Gastrocnemius medialis (tissue), 4 donors: ENCODE measurements at regions not wholly inside any gene's neighbourhood (a gene's known extent, or its start where the extent isn't known, plus 50 kb on each side); places are given as distances from the start of the nearest gene placed in this dataset.

Experiments used
- ATAC-seq, 2 donors: fragments of 150-250 bp; one replicate each; pipeline ENCODE4 v1.9.1; 2016
- DNase-seq, 2 donors: peaks; one replicate each; pipeline ENCODE4 v3.0.0-alpha.2; 2019
- H3K27ac ChIP-seq, 4 donors: fragments of 200-600 bp; sonication (generic); 1 replicate in 1 of 4; 2 replicates in 3 of 4; pipeline ENCODE4 v1.5.1; 2016 to 2018; ENCODE audit warnings: mild to moderate bottlenecking in 2 of 4, moderate library complexity in 1 of 4
- H3K27me3 ChIP-seq, 3 donors: fragments of 200-600 bp; sonication (generic) in 2 of 3; 1 replicate in 1 of 3; 2 replicates in 2 of 3; pipeline versions ENCODE4 v1.5.1 to v1.6.0; 2016 to 2019; ENCODE audit warnings: mild to moderate bottlenecking in 1 of 3, moderate library complexity in 1 of 3
- H3K36me3 ChIP-seq, 2 donors: fragments of 200-600 bp; sonication (generic) in 1 of 2; one replicate each; pipeline ENCODE4 v1.5.1; 2017 to 2018
- H3K4me1 ChIP-seq, 2 donors: fragments of 200-600 bp; sonication (generic) in 1 of 2; one replicate each; pipeline ENCODE4 v1.5.1; 2016 to 2017; ENCODE audit warnings: mild to moderate bottlenecking in 2 of 2
- H3K4me3 ChIP-seq, 4 donors: fragments of 200-600 bp; sonication (generic) in 3 of 4; 1 replicate in 1 of 4; 2 replicates in 3 of 4; pipeline ENCODE4 v1.5.1; 2016 to 2019; ENCODE audit warnings: mild to moderate bottlenecking in 2 of 4
- H3K9me3 ChIP-seq, 3 donors: fragments of 200-600 bp; sonication (generic) in 2 of 3; 1 replicate in 1 of 3; 2 replicates in 2 of 3; pipeline ENCODE4 v1.5.1; 2016 to 2019
- POLR2A ChIP-seq, 2 donors: fragments of 450-650 bp; IDR thresholded peaks; one replicate each; pipeline ENCODE4 v1.6.1; 2017; ENCODE audit warnings: antibody characterized with exemption in 2 of 2, mild to moderate bottlenecking in 2 of 2, moderate library complexity in 2 of 2
- in situ Hi-C, 4 donors: fragments of 200-750 bp; cut with MboI; loops; one replicate each; pipeline versions ENCODE4 v1.15.0 to v1.8.0; 2017; ENCODE audit warnings: low sequenced_read_pairs in 4 of 4
- intact Hi-C: fragments of 100-400 bp; cut with DNase I; formaldehyde crosslinking; loops from one replicate; pipeline ENCODE4 v1.15.1; 2023; ENCODE audit warnings: low total_unique reads
- TF ChIP-seq, protein P1 (sequence below), 5 experiments: fragments of 450-650 bp in 3 of 5; fragments of 200-600 bp in 2 of 5; sonication (generic) in 2 of 5; IDR thresholded peaks in 4 of 5; conservative IDR thresholded peaks in 1 of 5; 1 replicate in 4 of 5; 2 replicates in 1 of 5; pipeline ENCODE4 v1.5.1; 2016 to 2019; ENCODE audit warnings: antibody characterized with exemption in 5 of 5, mild to moderate bottlenecking in 3 of 5, moderate library complexity in 3 of 5

DNA sequence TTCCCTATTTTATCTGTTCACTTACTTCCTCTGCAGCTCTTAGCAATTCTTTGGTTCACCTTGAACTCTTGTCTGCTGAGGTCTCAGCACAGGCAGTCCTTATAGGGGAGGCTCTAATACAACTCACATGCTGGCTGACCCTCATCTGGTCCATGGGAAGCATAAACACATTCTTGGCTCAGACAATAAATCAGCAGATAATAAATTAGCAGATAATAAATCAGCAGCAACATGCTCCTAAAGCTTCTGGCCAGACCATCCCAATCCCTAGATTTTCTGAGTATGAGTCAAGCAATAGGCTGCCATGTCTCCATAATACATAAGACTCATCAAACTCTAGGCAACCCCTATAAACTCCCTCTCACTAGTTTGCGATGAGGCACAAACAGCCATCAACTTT, 208.6 kb upstream of the STEAP4 start:
- Histone ChIP-seq H3K36me3 (no peaks in the 10 kb centered on the region), H3K9me3 (no peaks in the 10 kb centered on the region), H3K4me1 (no peaks in the 10 kb centered on the region), H3K27me3 (no peaks in the 10 kb centered on the region), H3K27ac (no peak overlapping the region), H3K4me3 (no peak overlapping the region)
- TF ChIP-seq POLR2A (IDR thresholded peaks at IDR 0.05) = no peak
- TF ChIP-seq, protein P1, sequence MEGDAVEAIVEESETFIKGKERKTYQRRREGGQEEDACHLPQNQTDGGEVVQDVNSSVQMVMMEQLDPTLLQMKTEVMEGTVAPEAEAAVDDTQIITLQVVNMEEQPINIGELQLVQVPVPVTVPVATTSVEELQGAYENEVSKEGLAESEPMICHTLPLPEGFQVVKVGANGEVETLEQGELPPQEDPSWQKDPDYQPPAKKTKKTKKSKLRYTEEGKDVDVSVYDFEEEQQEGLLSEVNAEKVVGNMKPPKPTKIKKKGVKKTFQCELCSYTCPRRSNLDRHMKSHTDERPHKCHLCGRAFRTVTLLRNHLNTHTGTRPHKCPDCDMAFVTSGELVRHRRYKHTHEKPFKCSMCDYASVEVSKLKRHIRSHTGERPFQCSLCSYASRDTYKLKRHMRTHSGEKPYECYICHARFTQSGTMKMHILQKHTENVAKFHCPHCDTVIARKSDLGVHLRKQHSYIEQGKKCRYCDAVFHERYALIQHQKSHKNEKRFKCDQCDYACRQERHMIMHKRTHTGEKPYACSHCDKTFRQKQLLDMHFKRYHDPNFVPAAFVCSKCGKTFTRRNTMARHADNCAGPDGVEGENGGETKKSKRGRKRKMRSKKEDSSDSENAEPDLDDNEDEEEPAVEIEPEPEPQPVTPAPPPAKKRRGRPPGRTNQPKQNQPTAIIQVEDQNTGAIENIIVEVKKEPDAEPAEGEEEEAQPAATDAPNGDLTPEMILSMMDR (IDR thresholded peaks at IDR 0.05 in 4 of 5, conservative IDR thresholded peaks at IDR 0.05 in 1 of 5) = no peak
- in situ Hi-C loops (no loop called here), intact Hi-C loops (no loop called here)
- ATAC-seq = no peak
- no peak for DNase-seq

DNA sequence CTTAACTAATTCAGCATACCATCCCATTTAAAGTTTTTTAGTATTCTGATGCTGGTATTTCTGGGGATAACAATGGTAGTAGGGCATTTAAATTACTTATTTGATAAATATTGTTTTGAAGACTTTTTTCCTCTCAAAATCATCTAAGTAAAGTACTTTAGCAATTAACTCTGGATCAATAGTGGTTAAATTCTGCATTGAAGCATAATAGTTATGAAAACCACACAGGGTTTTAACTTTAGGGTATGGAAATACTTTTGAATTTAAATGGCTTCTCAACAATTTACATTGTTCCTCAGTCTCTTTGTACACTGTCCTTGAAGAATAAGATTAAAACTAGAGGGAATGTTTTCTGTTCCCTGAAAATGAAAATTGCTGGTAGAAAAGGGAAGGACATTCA, 202.6 kb upstream of the STEAP4 start:
- ATAC-seq = no peak
- Histone ChIP-seq H3K27me3 (no peaks in the 10 kb centered on the region), H3K27ac (no peak overlapping the region), H3K9me3 (no peaks in the 10 kb centered on the region), H3K36me3 (no peaks in the 10 kb centered on the region), H3K4me3 (no peak overlapping the region), H3K4me1 (no peaks in the 10 kb centered on the region)
- TF ChIP-seq POLR2A (IDR thresholded peaks at IDR 0.05) = no peak
- TF ChIP-seq, protein P1 (IDR thresholded peaks at IDR 0.05 in 4 of 5, conservative IDR thresholded peaks at IDR 0.05 in 1 of 5) = no peak
- intact Hi-C loops = no loop called here
- no peak for DNase-seq
- in situ Hi-C loops = no loop called here

DNA sequence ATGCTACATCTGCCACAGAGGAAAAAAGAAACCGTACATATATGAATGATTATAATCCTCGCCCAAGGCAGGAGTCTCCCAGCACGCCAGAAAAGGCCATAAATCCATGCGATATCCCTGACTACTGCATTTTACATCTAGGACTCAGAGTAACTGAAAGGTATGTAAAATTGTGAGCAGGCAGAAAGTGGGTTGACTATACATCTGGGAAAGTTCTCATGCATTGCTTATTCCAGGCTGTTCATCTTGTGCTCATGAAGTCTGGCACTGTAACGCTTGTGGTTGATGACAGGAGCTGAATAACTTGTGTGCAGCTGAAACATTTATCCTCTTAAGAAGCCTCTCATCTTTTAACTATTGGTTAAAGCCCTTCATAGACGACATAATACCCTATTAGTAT, 193.4 kb upstream of the STEAP4 start:
- TF ChIP-seq, protein P1 (IDR thresholded peaks at IDR 0.05 in 4 of 5, conservative IDR thresholded peaks at IDR 0.05 in 1 of 5) = no peak
- TF ChIP-seq POLR2A (IDR thresholded peaks at IDR 0.05) = no peak
- Histone ChIP-seq H3K27me3 (no peaks in the 10 kb centered on the region), H3K36me3 (no peaks in the 10 kb centered on the region), H3K4me1 (no peaks in the 10 kb centered on the region), H3K9me3 (no peaks in the 10 kb centered on the region), H3K4me3 (no peak overlapping the region), H3K27ac (no peak overlapping the region)
- in situ Hi-C loops (no loop called here), intact Hi-C loops (no loop called here)
- ATAC-seq (no peak), DNase-seq (no peak)

DNA sequence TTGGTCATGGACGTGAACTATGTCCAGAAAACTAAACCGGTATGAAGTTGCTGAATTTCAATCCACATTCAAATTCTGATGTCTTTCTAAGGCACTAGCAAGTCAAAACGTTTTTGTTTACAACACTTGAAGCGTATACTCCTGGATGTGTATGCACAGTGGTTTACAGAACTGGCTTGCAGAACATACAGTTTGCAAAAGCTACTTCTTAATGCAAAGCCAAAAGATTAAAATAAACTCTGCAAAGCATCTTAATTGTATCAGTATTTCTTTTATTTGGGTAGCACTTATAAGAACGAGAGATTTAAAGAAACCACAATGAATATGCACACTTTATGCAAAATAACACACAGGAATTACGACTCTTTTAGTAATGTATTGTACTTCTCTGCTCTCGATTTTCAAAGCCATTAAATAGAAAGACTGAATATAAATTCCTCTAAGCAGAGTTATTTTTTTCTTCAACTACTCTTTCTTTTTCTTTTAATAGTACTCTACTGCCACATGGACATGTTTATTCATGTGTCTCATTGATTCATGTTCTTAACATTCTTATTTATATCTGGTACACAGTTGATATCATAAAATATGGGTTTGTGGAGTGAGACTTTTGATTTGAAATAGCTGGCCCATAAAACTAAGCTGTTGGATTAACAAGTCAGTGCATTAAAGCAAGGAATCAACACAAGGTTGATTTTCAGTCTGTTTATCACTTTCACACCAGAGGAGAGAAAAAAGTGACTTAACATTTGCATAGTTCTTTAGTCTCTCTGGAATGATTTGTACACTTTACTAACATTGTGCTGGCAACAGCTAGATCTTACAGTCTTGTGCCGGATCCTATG, 189.4 kb upstream of the STEAP4 start:
- in situ Hi-C loops (no loop called here), intact Hi-C loops (no loop called here)
- DNase-seq = no peak
- no peak overlapping the region for H3K4me3 ChIP-seq
- no peak for ATAC-seq
- no peak overlapping the region for H3K27ac ChIP-seq
- no peaks in the 10 kb centered on the region for H3K27me3 ChIP-seq
- H3K36me3 ChIP-seq = no peaks in the 10 kb centered on the region
- H3K9me3 ChIP-seq = no peaks in the 10 kb centered on the region
- TF ChIP-seq, protein P1 (IDR thresholded peaks at IDR 0.05 in 4 of 5, conservative IDR thresholded peaks at IDR 0.05 in 1 of 5) = no peak
- TF ChIP-seq POLR2A (IDR thresholded peaks at IDR 0.05) = no peak
- H3K4me1 ChIP-seq = no peaks in the 10 kb centered on the region

DNA sequence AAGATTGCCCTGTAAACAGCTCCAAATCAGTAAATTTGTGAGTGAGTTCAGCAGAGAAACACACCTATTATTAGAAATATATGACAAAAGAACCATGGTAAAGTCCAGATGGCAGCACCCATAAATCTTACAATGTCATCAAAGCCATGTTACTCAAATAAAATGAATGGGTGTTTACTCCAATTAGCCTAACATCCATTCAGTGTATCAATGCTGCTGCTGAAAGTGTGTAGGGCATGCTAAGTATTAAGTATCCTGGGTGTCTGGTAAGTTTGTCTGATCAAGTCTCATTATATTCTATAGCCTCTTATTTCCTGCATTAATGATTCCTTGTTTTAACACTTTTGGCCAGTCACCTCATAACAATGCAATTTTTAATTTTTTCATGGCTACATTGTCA, 185.5 kb upstream of the STEAP4 start:
- ATAC-seq (no peak), DNase-seq (no peak)
- H3K4me1 ChIP-seq = no peaks in the 10 kb centered on the region
- intact Hi-C loops = no loop called here
- H3K36me3 ChIP-seq = no peaks in the 10 kb centered on the region
- TF ChIP-seq, protein P1 (IDR thresholded peaks at IDR 0.05 in 4 of 5, conservative IDR thresholded peaks at IDR 0.05 in 1 of 5) = no peak
- TF ChIP-seq POLR2A (IDR thresholded peaks at IDR 0.05) = no peak
- H3K9me3 ChIP-seq = no peaks in the 10 kb centered on the region
- H3K27ac ChIP-seq = no peak overlapping the region
- H3K4me3 ChIP-seq = no peak overlapping the region
- no peaks in the 10 kb centered on the region for H3K27me3 ChIP-seq
- in situ Hi-C loops = no loop called here
